ENCODE measurements at regions not wholly inside any gene's neighbourhood (a gene's known extent, or its start where the extent isn't known, plus 50 kb on each side); places are given as distances from the start of the nearest gene placed in this dataset.

DNA sequence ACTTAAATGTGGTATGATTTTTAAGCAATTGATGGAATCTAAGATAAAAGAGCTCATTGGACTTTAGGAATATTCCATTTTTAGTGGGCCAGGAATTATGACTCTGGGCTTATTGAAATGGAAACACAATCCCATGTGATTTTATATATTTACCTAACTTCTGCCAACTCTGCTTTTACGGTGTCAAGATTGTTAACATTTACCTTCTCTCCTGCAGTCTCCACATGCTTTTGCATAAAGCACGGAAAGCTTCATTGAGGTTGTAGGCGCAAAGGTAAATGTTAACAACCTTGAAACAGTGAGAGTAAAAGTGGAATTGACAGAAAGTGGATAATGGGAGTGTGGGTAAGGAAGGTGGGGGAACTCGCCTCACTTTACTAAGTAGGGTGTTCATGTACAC is 468.1 kb downstream of the PMP22 start:
- no peak for DNase-seq

DNA sequence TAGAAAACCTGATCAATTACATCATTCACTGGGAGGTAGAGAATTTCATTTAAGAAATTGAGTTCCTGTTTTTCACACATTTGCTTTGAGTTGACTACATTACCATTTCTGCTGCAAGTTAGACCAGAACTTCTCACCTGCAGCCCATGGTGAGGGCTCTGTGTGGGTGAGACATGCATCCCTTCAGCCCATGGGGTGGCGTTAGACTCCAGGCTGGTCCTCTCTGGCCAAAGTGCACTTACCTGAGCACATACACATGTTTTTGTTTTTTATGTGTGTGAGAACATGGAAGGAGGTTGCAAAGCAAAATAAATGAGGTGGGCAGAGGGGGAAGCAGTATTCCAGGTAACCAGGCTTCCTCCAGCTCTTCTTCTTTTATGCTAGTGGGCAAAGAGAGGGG is 470.2 kb downstream of the PMP22 start:
- DNase-seq: no peak

DNA sequence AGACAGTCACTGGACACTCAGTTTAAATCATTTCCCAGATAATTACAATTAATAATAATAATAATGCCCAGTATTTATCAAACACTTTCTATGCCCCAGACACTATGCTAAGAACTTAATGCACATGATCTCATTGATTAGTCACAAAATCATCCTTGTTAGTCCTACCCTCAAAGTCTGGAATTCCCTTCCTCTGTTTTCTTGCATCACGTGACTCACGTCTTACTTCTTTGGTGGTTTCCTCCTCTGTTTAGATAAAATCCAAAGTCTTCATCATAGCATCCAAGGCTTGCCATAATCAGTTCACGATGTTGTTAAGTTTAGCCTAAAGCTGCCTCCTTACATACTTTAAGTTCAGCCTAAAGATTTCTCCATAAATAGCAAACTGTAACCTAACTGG is 471.9 kb downstream of the PMP22 start:
- DNase-seq: no peak

DNA sequence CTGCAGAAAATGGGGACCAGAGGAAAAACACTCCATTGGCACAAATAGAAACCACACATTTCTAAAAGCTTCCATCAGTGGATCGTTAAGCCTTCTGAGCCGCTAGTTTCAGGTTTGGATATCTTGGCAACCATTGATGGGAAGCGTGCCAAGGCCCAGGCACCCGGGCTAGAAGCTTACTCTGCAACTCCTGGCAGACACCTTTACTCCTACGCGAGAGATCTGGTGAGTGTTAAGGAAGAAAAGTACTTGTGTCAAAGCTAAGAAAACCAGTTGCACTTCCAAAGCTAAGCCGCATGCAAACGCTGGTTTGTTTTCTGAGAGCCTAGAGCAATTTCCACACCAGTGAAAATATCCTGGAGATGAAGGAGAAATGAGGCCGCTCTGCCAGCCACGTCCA is 472.4 kb downstream of the PMP22 start:
- DNase-seq: no peak

DNA sequence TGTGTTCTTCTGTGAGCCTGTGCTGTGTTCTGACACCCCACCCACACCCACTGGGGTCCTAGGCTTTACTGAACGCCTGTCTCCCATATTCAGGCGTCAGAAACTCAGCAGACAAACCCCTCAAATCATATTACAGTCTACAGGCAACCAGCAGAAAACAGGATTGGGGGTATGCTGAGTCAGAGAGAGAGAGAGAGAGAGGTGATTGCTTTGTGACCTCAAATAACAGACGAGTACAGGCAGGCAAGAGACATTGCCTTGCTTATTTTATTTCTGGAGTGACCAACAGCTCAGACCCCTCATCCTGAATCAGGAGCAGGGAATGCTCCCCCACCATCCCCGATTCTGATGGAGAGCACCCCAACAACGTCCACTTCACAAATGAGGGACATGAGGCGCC is 473.9 kb downstream of the PMP22 start:
- DNase-seq: no peak

DNA sequence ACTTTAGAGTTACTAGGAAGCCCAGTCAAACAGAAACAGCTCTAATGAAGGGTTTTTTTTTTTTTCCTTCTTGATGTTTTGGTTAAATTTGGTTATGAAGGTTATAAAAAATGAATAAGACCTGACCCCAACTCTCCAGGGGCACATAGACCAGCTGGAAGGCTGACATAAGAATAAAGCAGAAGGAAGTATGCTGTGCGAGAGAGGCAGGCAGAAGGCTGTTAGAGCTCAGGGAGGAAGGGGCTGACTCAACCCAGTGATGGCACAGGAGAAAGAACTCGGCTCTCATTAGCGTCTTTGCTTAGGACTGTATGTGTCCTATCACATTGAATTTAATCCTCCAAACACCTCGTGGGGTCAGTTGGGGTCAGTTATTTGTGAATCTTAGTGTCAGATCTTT is 474.6 kb downstream of the PMP22 start:
- no peak for DNase-seq

DNA sequence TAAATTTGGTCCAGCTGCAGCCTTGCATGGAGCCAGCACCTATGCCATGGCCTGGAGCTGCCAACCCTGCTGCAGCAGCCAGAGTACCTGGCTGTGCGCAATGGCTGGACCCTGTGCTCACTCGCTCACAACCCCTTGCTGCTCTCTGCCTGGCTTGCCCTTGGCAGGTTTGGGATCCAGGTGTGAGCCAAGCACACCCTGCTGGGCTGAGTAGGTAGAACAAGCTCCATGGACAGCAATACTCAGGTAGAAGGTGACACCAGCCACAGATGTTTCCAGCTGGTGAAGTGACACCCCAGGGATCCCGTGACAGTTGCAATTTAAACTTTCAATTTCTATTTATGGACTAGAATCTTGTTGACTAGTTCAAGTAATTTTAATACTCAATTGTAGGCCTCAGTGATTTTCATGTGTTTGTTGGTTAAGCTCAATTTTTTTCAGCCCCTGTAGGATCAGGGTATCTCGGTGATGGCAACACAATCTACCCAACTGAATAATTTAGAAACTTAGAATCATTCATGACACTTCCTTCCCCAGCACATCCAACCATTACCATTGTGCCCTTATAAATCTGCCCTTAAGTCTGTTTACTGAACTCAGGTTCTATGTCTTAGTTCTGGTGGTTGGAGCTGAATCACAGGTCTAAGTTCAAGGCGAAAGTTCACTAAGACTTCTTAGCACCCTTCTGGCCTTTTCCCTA is 480.0 kb downstream of the PMP22 start:
- peak; percentile 18 for DNase-seq

DNA sequence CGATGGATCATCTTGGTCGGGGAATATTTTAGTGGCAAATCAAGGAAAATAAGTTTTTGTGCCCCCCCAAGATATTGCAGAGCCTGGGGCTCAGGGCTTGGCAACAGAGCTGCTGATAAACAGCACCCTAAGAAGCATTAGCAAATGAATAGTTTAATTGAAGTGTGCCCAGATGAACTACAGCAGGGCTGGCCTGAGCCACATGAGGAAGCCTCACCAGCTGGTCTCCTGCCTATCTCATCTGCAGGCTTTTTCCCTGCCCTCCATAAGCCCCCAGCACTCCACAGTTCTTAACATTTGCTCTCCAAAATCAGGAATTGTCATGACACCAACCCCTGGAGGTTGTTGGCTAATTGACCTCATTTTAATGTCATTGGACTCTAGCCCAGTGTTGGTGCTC is 480.2 kb downstream of the HS3ST3B1 start:
- DNase-seq: no peak

DNA sequence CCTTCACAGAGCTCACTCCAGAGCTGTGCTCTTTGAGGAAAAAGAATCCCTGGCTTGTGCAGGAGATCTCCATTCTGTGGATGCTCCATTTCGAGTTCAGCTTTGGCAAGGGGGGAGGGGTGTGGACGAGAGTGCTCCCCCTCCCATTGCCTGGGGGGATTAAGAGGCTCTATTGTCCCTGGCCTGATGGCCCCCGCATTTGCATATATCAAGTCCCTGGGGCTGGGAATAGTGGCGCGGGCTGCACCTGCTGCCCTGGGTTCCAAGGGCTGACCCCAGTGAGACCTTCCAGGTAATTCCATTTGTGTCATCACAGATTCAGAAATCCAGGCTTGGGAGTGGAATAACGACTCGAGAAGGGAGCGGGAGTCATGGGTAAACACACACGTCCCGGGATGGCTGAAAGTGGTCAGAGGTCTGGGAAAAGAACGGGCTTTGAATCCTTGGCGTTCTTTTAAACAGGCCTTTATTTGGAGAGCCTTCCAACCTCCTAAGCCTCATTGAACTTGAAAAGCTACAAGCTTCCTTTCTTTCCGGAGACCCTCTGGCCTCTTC is 479.3 kb downstream of the HS3ST3B1 start:
- DNase-seq: no peak

DNA sequence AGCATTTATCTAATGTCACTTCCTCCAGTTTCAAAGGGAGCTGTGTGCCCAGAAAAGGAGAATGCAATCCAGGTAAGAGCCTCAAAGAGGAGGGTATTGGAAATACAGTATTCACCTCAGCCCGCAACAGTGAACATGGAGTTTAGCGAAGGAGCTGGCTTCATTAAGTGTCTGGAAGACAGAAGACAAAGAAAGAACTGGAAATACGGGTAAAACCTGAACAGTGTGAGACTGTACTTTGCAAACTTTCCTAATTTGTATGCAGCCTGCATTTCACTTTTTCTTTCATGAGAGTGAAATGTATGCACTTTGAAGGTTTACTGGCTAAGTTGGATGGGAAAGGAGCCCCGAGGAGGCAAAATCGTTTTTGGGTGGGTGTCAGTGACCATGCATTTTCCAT is 478.4 kb downstream of the HS3ST3B1 start:
- no peak for DNase-seq

DNA sequence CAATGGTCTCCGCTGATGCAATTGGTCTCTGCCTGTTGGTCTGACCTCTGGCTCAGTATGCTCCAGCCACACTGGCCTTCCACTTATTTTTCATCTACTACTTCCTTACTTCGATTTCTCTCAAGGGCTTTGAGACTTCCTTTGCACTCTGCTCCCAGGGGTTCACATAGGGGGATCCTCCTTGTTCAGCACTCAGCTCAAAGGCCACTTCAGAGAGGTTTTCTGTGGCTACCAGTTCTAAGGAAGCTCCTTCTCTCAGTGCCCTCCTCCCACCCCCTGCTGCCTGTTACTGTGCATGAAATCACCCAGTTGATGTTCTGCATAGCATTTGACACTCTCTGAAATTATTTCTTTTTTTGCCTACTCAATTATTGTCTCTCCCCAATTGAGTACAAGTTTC is 476.4 kb downstream of the HS3ST3B1 start:
- no peak for DNase-seq

DNA sequence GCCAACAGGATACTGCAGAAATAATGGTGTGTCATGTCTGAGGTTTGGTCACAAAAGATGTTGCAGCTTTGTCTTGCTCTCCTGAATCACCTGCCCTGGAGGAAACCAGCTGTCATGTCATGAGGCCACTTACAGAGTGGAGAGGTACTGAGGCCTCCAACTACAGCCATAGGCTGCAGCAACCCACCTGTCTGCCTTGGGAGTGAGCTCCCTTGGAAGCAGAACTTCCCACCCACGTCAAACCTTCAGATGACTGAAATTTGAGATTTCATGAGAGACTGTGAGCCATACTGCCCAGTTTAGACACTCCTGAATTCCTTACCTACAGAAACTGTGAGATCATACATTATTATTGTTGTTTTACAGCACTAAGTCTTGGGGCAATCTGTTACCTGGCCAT is 475.9 kb downstream of the HS3ST3B1 start:
- no peak for DNase-seq

DNA sequence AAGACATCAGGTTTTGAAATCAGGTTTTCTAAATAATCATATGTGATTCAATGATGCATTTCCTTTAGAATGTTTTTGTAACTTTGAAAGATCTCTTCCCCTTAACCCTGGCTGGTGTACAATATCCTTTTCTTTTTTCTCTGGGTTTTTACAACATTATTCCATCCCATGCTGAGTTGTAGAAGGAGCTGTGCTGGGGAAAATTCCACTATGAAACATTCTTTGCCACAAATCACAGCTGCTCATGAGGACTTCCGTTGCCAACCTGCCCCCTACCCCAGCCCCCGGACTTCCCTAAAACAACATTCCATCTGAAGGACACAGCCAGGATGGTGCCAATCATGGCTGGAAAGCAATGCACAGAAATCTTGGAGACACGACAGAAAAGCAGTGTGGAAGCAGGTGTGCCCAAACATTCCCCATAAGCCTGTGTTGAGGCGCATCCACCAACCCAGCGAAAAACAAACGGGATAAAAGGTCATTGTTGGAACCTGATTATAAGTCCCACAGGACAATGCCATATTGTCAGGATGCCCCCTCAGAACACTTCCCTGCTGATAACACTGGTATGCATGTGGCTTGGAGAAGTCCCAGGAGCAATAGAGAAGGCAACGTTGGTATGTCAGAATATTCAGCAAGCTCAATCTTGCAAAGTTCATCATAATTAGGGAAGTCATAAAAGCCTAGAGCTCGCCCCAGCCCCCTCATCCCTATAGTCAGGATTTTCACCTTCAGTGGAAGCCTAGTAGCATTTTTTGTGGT is 475.0 kb downstream of the HS3ST3B1 start:
- no peak for DNase-seq

DNA sequence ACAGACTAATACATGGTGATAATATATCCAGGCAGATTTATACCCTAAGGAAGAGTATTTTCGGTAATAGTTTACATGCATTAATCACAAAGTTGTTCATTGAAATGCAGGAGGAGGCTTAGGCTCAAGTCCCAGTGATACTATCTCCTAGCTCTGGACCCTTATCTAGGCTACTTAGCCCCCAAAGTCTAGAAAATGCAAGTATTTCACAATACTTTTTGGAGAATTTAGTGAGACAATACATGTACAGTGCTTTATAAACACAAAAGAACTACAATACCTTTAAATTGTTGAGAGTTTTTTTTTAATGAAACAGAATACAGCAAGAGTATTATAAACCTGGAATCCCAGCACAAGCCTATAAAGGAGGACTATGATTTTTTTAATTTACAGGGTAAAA is 473.9 kb downstream of the HS3ST3B1 start:
- no peak for DNase-seq

DNA sequence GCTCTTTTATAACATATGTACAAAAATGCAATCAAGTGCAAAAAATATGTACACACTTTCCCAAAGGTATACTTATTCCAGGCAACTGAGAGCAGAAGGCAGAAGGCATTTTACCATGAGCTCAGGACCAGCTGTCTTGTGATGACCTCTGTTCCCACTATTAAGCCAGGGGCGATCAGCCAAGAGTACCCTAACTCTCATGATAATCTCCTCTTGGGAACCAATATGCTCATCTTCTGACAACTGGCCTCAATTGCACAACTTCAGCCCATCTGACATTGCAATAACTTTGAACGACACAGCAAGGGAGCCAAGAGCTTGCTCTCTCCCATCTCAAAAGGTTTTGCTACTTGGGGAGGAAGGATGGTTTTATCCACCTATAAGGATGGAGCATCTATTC is 471.9 kb downstream of the HS3ST3B1 start:
- DNase-seq: no peak

DNA sequence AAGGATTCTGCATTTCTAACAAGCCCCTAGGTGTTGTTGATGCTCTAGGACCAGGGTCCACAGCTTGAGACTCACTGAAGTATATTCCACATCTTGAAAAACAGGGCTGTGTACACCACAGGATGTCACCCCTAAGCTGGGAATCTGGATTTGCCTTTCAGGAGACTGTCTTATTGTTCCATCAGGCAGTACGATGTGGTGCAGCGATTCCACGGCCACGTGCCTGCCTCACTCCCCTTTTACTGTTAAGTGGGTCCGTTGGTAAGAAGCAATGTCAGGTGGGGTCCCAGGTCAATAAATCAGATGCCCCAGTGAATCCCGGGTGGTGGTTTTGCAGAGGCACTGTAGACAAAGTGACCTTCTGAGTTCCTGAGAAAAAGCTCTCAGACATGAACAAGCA is 470.7 kb downstream of the HS3ST3B1 start:
- DNase-seq: no peak

DNA sequence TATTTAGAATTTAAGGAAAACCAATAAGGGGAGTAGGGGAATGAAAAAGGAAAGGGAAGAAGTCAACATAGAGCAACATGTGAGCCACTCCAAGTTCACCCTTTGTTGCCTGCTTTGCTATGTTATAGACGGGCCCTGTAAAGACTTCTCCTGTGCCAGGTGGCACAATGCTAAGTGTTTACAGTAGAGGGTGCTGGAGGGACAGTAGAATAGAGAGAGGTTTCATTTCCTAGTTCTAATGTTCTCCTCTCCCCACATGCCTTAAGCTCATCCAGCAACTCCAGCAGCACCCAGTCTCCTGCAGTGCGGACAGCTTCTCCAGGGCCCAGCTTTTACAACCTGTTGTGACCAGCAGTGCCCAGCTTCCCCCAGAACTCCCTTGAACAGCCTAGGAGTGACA is 468.0 kb downstream of the HS3ST3B1 start:
- no peak for DNase-seq

DNA sequence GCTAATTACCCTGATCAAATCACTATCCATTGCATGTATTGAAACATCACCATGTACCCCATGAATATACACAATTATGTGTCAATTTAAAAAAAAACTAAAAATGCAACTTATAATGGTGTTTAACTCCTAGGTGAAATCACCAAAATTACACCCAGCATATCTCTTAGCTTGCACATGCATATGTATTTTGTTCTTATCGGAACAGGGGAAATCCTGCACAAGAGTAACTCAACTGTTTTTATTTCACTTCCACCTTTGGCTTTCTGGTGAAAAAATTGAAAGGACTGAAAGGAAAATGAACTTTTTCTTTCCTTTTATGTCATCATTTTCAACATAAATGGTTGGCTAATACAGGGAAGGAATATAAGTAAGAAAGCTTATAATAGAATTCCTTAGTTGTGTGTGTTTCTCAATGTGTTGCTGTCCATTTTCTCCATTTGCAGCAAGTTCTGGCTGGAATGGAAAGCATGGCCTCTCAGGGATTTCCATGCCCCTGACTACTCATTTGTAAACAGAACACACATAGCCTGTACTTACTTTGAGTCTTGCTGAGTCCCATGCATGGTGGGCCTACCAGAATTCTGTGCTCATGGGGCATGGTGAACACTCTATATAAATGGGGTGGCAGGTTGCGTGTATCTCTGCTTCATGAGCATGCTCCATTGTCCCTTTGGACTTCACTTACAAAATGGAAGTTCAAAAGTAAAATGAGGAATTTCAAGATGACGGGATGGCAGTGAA is 462.0 kb downstream of the HS3ST3B1 start:
- no peak for DNase-seq

DNA sequence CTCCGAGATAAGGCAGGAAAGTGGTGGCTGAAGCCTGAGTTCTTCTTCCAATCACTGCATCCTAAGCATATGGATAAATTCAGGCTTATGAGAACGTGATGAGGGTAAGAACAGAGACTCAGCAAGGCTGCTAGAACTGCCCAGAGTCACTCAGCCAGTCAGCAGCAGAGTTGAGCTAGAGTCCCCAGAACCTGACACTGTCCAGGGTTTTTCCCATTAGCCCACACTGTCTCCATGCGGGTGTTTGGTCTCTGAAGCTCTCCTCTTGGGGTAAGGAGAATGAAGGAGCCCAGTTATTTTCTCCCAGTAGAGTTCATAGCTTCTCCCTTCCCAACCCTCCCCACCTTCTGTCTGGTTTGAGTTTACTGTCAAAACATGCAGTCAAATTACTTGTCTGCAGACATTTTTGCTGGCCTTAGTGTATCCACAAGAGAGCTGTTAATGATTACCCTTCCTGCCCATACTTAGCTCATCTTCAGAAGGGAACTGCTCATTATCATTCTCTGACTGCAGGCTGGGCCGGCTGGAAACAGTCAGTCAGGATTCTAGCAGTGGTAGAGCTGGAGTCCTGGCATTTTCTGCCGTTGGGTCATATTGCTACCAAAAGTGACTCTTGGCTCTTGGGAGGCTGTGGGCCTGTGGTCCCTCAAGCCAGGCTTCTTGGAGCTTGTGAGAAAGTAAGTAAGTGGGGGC is 460.0 kb downstream of the HS3ST3B1 start:
- DNase-seq: no peak

DNA sequence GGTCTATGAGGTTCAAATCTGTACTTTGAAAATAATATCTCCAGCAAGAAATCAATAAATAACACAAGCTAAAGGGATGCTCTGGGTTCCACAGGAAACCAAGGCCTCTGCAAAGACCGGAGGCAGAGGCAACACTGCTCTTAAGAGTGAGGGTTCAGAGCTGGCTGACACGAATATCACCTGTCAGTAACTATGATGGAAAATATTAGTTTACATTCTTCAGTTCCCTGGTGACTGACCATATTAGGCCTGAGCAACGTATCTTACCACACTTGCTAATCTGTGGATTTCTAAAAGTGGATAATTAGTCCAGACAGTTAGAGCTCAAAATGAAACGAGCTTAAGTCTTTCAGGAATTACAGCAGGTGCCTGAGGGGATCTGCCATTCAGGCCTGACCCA is 459.3 kb downstream of the HS3ST3B1 start:
- no peak for DNase-seq

DNA sequence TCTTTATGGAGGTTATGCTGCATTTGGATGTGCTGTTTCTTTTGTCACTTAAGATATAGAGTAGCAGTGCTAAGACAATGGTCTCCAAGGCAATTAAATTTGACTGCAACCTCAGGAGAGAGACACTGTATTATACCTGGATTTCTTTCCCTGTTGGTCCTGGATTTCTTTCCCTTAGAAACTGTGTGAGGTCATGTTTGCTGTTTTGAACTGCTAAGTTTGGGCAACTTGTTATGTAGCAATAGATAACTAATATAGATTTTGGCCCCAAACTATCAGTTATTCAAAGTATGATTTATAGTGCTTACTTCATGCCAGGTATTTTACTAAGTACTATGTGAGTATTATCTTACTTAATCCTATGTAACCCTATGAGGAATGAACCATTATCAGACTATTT is 458.4 kb downstream of the HS3ST3B1 start:
- DNase-seq: no peak

DNA sequence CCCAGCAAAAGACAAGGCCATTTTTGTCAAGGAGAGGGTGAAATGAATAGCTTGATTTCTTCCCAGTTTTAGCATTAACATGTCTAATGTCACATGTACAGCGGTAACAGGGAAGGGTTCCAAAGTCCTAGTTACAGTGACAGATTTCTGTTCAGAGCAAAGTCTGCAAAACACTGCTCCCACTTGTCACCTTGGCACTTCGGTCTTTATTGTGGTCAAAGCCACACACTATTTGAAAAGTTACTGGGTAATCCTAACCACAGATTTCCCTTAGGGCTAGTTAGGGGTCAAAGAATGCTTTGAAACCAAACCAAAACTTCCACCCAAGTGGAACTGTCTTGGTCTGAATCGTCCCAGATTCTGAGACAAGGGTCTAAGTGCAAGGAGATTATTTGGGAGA is 455.6 kb downstream of the HS3ST3B1 start:
- DNase-seq: no peak

DNA sequence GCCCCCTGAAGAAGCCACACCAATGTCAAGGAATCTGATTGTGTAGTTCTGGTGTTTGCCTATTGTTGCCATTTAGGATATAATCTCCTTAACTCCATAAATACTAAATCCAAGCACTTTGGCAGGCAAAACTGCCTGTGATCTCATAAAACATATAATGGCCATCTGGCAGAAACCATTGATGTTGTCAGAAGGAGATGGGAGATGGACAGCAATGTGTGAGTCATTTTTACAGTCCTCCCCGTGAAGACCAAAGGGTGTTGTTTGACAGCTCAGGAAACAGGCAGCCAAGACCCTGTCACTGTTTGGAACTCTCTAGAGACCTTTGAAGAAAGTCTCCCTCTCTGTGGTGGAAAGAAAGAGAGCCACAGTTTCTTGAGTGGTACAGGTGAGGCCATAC is 454.1 kb downstream of the HS3ST3B1 start:
- DNase-seq: no peak
